Activated T-cell treated with anti-CD3 and anti-CD28 coated beads for 4 hours (primary cell): ENCODE measurements at regions not wholly inside any gene's neighbourhood (a gene's known extent, or its start where the extent isn't known, plus 50 kb on each side); places are given as distances from the start of the nearest gene placed in this dataset.

ENCODE experiments used
- DNase-seq: peaks from one replicate; pipeline ENCODE4 v3.0.0-alpha.2; 2020

GRCh38 chr21:43364261-43364510 is 62.7 kb downstream of the SIK1 start:
- DNase-seq: no peak

GRCh38 chr21:43363506-43364260 is 63.2 kb downstream of the SIK1 start:
- no peak for DNase-seq

- no peak for DNase-seq
Measured at GRCh38 chr21:43362915-43363314, 64.0 kb downstream of the SIK1 start.

- DNase-seq: peak; percentile 71
Measured at GRCh38 chr21:43362321-43362791, 64.6 kb downstream of the SIK1 start.

DNA sequence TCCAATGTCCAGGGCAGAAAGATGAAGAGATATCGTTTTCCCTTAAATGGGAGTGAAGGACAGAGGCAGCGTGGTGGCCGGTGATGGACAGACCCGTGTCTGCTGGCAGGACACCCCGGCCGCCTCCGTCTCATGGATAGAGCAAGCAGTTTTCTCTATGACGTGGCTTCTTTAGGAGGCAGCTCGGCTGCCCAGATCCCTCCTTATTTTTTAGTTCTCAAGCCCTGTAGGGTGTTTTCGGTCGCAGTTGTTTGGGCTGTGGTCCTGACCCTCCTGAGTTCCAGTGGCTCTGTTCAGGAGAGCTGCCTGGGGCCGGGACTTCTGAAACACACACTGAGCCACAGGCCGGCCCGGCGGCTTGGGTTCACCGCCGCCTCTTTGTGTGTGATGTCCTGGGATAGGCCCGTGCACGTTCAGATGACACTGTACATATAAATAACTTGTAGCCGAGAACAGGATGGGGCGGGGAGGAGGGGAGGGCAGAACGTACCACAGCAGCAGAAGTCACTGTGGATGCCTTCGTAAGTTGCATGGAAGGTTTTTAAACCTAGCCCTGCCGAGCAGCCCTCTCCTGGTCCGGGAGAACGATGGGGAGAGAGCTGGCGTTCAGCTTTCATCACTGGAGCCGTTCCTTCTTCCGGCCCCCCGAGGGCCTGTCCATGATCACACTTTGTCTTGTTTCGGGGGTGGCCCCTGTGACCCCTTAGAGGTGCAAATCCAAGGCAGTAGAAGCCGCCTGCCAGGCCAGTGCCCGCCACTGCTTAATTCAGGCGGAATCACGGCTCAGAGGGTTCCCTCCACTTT is 65.2 kb downstream of the SIK1 start:
- peak; percentile 27 for DNase-seq

- no peak for DNase-seq
Measured at GRCh38 chr21:43361127-43361492, 65.8 kb downstream of the SIK1 start.

DNA sequence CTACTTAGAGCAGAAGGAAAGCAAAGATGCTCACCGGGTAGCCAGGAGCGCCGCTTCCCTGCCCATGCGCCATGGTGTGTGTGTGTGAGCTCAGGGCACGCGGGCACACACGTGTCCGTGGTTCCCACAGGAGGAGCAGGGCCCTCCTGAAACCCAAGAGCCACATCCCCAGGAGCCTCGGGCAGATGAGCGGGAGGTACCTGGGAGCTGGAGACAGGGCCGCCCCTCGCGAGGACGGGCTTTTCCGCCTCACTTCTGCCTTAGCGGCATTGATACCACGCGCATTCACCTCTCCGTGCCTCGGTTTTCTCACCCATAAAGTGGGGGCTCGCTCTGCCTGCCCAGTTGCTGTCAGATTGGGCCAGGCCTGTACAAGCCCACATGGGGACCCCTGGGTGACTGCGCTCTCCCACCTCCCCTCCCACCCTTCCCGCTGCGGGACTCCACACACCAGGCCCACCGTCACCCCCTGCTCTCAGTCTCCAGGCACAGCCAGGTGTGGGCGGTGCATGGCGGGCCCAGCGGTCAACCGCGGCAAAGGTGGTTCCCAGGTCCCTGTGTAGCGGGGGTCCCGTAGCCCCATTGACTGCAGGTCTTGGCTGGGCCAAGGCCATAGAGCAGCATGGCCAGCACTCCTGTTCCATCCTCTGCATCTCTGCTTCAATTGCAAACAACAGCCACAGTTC is 66.3 kb downstream of the SIK1 start:
- DNase-seq: no peak

GRCh38 chr21:43358940-43359822 is 67.8 kb downstream of the SIK1 start:
- no peak for DNase-seq

DNA sequence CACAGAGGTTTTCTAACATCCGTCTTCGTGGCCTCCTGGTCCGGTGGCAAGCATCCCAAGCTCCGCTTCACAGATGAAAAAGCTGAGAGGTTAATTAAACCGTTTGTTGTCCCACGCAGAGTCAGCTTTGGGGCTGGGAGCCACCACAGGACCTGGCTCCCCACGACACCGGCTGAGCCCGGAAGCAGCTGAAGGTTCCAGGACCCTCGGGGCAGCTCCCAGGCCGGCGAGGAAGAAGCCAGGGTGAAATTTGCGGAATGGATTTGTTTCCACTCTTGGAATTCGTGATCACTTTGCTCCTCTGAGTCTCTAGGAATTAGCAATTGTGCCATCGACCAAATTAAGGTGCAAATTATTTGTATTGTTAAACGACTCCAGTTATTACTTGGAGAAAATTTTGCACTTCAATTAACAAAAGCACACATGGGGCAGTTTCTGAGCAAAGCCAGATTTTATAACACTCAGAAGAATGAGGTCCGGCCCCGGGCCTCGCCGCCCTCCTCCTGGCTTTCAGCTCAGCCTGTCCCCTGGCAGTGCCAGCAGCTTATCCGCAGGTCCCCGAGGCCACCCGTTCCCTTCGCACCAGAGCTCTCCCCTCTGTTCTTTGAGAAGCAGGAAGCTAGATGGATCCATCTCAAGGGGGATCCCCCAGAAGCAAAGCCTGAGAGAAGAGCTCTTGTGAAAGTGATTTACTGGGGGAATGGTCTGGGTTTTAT is 69.1 kb downstream of the SIK1 start:
- no peak for DNase-seq

DNA sequence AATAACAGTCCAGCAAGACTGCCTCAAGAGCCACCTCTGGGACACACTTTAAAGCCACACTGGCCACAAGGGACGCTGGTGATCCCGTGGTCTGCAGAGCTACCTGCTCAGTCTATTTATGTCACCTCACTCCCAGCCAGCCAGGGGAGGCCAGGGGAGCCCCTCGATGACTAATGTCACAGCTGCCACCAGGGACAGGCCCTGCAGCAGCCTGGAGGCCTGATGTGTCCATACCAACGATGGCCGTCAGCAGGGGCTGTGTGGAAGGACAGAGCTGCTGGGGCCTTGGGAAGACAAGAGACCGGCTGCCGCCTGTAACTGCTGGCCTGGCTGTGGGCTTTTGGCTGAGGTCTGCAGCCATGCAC is 71.0 kb downstream of the SIK1 start:
- DNase-seq: no peak

GRCh38 chr21:43355266-43355924 is 71.5 kb downstream of the SIK1 start:
- DNase-seq: no peak

- no peak for DNase-seq
Measured at GRCh38 chr21:43354666-43355065, 72.3 kb downstream of the SIK1 start.

DNA sequence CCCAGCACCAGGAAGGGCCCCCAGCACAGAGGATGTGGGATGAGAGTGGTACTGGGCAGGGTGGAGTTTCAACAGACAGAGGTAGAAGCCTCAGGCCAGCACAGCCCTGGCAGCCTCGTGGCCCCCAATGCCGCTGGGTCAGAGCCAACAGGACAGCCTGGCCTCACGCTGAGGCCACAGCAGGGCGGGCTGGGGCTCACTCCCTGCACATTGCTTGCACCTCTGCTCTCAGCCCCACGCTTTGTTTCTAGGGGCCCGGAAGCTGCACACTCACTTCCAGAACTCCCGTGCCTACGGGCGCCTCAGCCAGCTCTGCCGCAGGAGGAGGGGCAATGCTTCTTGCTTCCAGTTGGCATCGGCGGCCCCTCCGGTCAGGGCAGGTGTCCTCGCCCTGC is 72.9 kb downstream of the SIK1 start:
- DNase-seq: no peak

- no peak for DNase-seq
Measured at GRCh38 chr21:43353282-43354025, 73.5 kb downstream of the SIK1 start.

DNA sequence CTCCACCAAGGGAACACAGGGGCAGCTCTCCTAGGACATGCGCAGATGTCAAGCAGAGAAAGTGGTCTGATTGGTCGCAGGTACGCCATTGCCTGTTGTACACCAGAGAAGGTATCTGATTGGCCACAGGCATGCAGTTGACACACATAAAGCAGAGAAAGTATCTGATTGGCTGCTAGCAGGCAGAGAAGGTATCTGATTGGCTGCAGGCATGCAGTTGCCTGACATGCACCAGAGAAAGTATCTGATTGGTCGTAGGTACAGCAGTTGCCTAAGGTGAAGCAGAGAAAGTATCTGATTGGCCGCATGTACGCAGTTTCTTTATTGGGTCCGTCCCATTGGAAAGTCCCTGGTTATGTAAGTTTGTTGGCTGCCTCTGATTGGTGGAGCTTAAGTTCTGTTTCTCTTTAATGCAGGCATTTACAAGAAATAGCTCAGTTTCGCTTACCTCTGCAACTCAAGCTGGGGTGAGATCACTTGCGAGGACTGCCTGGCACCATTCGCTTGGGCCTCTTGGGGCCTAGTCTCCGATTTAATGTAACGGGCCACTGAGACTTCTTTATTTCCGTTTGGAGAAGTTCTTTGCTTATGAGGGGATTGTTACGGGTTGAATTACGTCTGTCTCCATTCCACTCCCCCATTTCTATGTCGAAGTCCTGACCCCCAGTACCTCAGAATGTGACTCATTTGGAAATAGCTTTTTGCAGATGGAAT is 74.2 kb downstream of the SIK1 start:
- no peak for DNase-seq

- no peak for DNase-seq
Measured at GRCh38 chr21:43352154-43352537, 74.8 kb downstream of the SIK1 start.

- no peak for DNase-seq
Measured at GRCh38 chr21:43351501-43352153, 75.3 kb downstream of the SIK1 start.

- DNase-seq: no peak
Measured at GRCh38 chr21:43349644-43350043, 77.3 kb downstream of the SIK1 start.

DNA sequence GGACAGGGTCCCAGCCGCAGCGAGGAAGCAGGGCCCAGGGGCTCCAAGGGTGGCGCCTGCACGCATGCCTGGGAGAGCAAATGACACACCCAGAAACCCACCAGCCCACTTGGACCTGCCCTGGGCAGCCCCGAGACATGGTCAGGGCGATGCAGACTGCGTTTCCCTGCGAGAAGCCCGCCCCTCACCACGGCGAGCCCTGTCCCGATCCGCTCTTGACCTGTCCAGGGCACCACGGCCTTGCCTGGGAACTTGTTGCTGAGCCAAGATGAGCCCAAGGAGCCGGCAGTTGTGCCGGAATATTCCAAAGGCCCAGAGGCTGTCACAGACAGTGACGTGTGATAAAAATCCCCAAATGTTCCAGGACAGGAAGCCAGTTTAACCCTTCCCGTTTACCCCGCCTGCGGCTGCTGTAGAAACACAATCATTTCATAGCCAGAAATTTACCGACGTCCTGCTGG is 78.1 kb downstream of the SIK1 start:
- no peak for DNase-seq
